RWPE2 (cell line): ENCODE measurements at regions not wholly inside any gene's neighbourhood (a gene's known extent, or its start where the extent isn't known, plus 50 kb on each side); places are given as distances from the start of the nearest gene placed in this dataset.

ENCODE experiments used
- ATAC-seq: fragments of 200-7000 bp; cut with Tn5 transposase; 3 replicates; pipeline ENCODE4 v1.9.1; 2021; ENCODE audit warnings: low read depth
- DNase-seq: peaks from one replicate; pipeline ENCODE4 v3.0.0-alpha.2; 2020; ENCODE audit warnings: low spot score
- H3K27ac ChIP-seq: fragments of 450-650 bp; 2 replicates; pipeline ENCODE4 v1.5.1; 2017; ENCODE audit warnings: mild to moderate bottlenecking; ENCODE audit not compliant: poor library complexity, severe bottlenecking
- H3K27me3 ChIP-seq: fragments of 250-450 bp; sonication (Bioruptor Pico); 2 replicates; pipeline ENCODE4 v1.5.1; 2021; ENCODE audit warnings: mild to moderate bottlenecking, moderate library complexity; ENCODE audit not compliant: insufficient read depth, poor library complexity, severe bottlenecking
- H3K36me3 ChIP-seq: fragments of 250-450 bp; sonication (Bioruptor Pico); 2 replicates; pipeline ENCODE4 v1.5.1; 2020; ENCODE audit warnings: low read depth, mild to moderate bottlenecking, moderate library complexity
- H3K4me1 ChIP-seq: fragments of 250-450 bp; sonication (Bioruptor Pico); 2 replicates; pipeline ENCODE4 v1.5.1; 2021; ENCODE audit warnings: mild to moderate bottlenecking, moderate library complexity; ENCODE audit not compliant: insufficient read depth, poor library complexity, severe bottlenecking
- H3K4me3 ChIP-seq: fragments of 250-450 bp; sonication (Bioruptor Pico); 2 replicates; pipeline ENCODE4 v1.5.1; 2021; ENCODE audit warnings: mild to moderate bottlenecking, moderate library complexity; ENCODE audit not compliant: severe bottlenecking
- H3K9me3 ChIP-seq: fragments of 250-450 bp; sonication (Bioruptor Pico); 2 replicates; pipeline ENCODE4 v1.5.1; 2021; ENCODE audit warnings: mild to moderate bottlenecking, moderate library complexity; ENCODE audit not compliant: severe bottlenecking
- CTCF ChIP-seq: fragments of 450-650 bp; IDR thresholded peaks from one replicate; pipeline ENCODE4 v1.5.1; 2017; ENCODE audit warnings: mild to moderate bottlenecking, moderate library complexity; ENCODE audit not compliant: poor library complexity, severe bottlenecking

- no peak overlapping the region for H3K4me3 ChIP-seq
- no peak for ATAC-seq
- TF ChIP-seq CTCF = no peak
- no peak for DNase-seq
- H3K4me1 ChIP-seq = peaks cover 6% of the 10 kb centered on the region
- no peak overlapping the region for H3K27ac ChIP-seq
- no peaks in the 10 kb centered on the region for H3K27me3 ChIP-seq
- no peaks in the 10 kb centered on the region for H3K36me3 ChIP-seq
- no peaks in the 10 kb centered on the region for H3K9me3 ChIP-seq
Measured at GRCh38 chr4:31094474-31094873, 374.3 kb downstream of the PCDH7 start.

GRCh38 chr4:31097999-31098398 is 377.8 kb downstream of the PCDH7 start:
- no peak overlapping the region for H3K4me3 ChIP-seq
- no peak for DNase-seq

GRCh38 chr4:31100536-31100935 is 380.4 kb downstream of the PCDH7 start:
- no peak for TF ChIP-seq CTCF

More at GRCh38 chr4:31097999-31098398, 377.8 kb downstream of the PCDH7 start:
- no peak overlapping the region for H3K27ac ChIP-seq
- ATAC-seq = no peak
- no peaks in the 10 kb centered on the region for H3K27me3 ChIP-seq
- no peaks in the 10 kb centered on the region for H3K4me1 ChIP-seq
- no peak for TF ChIP-seq CTCF
- H3K36me3 ChIP-seq = no peaks in the 10 kb centered on the region
- H3K9me3 ChIP-seq = no peaks in the 10 kb centered on the region

GRCh38 chr4:31104043-31104442 is 383.9 kb downstream of the PCDH7 start:
- DNase-seq = no peak
- H3K4me1 ChIP-seq = no peaks in the 10 kb centered on the region
- no peaks in the 10 kb centered on the region for H3K9me3 ChIP-seq
- no peak overlapping the region for H3K4me3 ChIP-seq
- H3K27ac ChIP-seq = no peak overlapping the region
- no peaks in the 10 kb centered on the region for H3K27me3 ChIP-seq
- ATAC-seq = no peak
- no peaks in the 10 kb centered on the region for H3K36me3 ChIP-seq
- no peak for TF ChIP-seq CTCF

More at GRCh38 chr4:31100536-31100935, 380.4 kb downstream of the PCDH7 start:
- H3K36me3 ChIP-seq = no peaks in the 10 kb centered on the region
- no peaks in the 10 kb centered on the region for H3K9me3 ChIP-seq
- DNase-seq (no peak), ATAC-seq (no peak)
- H3K4me1 ChIP-seq = no peaks in the 10 kb centered on the region
- H3K4me3 ChIP-seq = no peak overlapping the region
- no peak overlapping the region for H3K27ac ChIP-seq
- H3K27me3 ChIP-seq = no peaks in the 10 kb centered on the region

- Histone ChIP-seq H3K36me3 (no peaks in the 10 kb centered on the region), H3K4me3 (no peak overlapping the region), H3K4me1 (no peaks in the 10 kb centered on the region), H3K27ac (no peak overlapping the region), H3K9me3 (no peaks in the 10 kb centered on the region), H3K27me3 (no peaks in the 10 kb centered on the region)
- ATAC-seq = no peak
- DNase-seq = no peak
- no peak for TF ChIP-seq CTCF
Measured at GRCh38 chr4:31104577-31104976, 384.4 kb downstream of the PCDH7 start.
